BLaER1 treated with 17β-estradiol and CSF1 and Interleukin-3, amounts not matched to agents 10 nM and 100 nM (cell line): ENCODE measurements at regions not wholly inside any gene's neighbourhood (a gene's known extent, or its start where the extent isn't known, plus 50 kb on each side); places are given as distances from the start of the nearest gene placed in this dataset.

Experiments
- H3K27ac ChIP-seq, 11 experiments: shearing (Covaris generic); formaldehyde crosslinking; 2 replicates each; pipeline ENCODE4 v1.8.1; 2022
- H3K27me3 ChIP-seq, 11 experiments: shearing (Covaris generic); formaldehyde crosslinking; 2 replicates each; pipeline ENCODE4 v1.8.1; 2022
- H3K36me3 ChIP-seq, 11 experiments: shearing (Covaris generic); formaldehyde crosslinking; 2 replicates each; pipeline ENCODE4 v1.8.1; 2022
- H3K4me1 ChIP-seq, 10 experiments: shearing (Covaris generic); formaldehyde crosslinking; 2 replicates each; pipeline ENCODE4 v1.8.1; 2022
- H3K4me2 ChIP-seq, 11 experiments: shearing (Covaris generic); formaldehyde crosslinking; 2 replicates each; pipeline ENCODE4 v1.8.1; 2022
- H3K4me3 ChIP-seq, 10 experiments: shearing (Covaris generic); formaldehyde crosslinking; 2 replicates each; pipeline ENCODE4 v1.8.1; 2022
- H3K9ac ChIP-seq, 11 experiments: shearing (Covaris generic); formaldehyde crosslinking; 2 replicates each; pipeline ENCODE4 v1.8.1; 2022
- H3K9me3 ChIP-seq, 11 experiments: shearing (Covaris generic); formaldehyde crosslinking; replicated peaks in 1 of 11; 2 replicates each; pipeline ENCODE4 v1.8.1; 2022
- H4K20me1 ChIP-seq, 11 experiments: shearing (Covaris generic); formaldehyde crosslinking; 2 replicates each; pipeline ENCODE4 v1.8.1; 2022
- Cebpa-rat ChIP-seq, 11 experiments: shearing (Covaris generic); IDR thresholded peaks; 2 replicates each; pipeline ENCODE4 v1.8.1; 2022

- Histone ChIP-seq H3K36me3 (no peaks in the 10 kb centered on the region), H3K4me2 (no peak overlapping the region), H3K9ac (no peak overlapping the region), H3K4me3 (no peak overlapping the region), H3K27me3 (no peaks in the 10 kb centered on the region), H3K27ac (no peak overlapping the region), H4K20me1 (no peaks in the 10 kb centered on the region), H3K4me1 (no peaks in the 10 kb centered on the region), H3K9me3 (no peaks in the 10 kb centered on the region)
- no peak for TF ChIP-seq Cebpa-rat (IDR thresholded peaks at IDR 0.05)
Measured at GRCh38 chr19:31611046-31611877, 262.0 kb upstream of the TSHZ3 start.

- Histone ChIP-seq H3K4me2 (no peak overlapping the region), H3K9ac (no peak overlapping the region), H3K27me3 (no peaks in the 10 kb centered on the region), H3K9me3 (no peaks in the 10 kb centered on the region), H3K4me3 (no peak overlapping the region), H3K27ac (no peak overlapping the region), H3K36me3 (no peaks in the 10 kb centered on the region), H3K4me1 (no peaks in the 10 kb centered on the region), H4K20me1 (no peaks in the 10 kb centered on the region)
- no peak for TF ChIP-seq Cebpa-rat (IDR thresholded peaks at IDR 0.05)
Measured at GRCh38 chr19:31612873-31613272, 263.6 kb upstream of the TSHZ3 start.

- Histone ChIP-seq H3K27ac (no peak overlapping the region), H3K4me2 (no peak overlapping the region), H4K20me1 (no peaks in the 10 kb centered on the region), H3K9ac (no peak overlapping the region), H3K36me3 (no peaks in the 10 kb centered on the region), H3K4me3 (no peak overlapping the region), H3K4me1 (no peaks in the 10 kb centered on the region), H3K27me3 (no peaks in the 10 kb centered on the region), H3K9me3 (no peaks in the 10 kb centered on the region)
- TF ChIP-seq Cebpa-rat (IDR thresholded peaks at IDR 0.05) = no peak
Measured at GRCh38 chr19:31613683-31614219, 264.5 kb upstream of the TSHZ3 start.

- H3K4me2 ChIP-seq = no peak overlapping the region
- H3K9me3 ChIP-seq = no peaks in the 10 kb centered on the region
- TF ChIP-seq Cebpa-rat (IDR thresholded peaks at IDR 0.05) = no peak
- H3K27ac ChIP-seq = no peak overlapping the region
- no peak overlapping the region for H3K9ac ChIP-seq
- no peaks in the 10 kb centered on the region for H3K36me3 ChIP-seq
- no peak overlapping the region for H3K4me3 ChIP-seq
- no peaks in the 10 kb centered on the region for H3K4me1 ChIP-seq
- no peaks in the 10 kb centered on the region; a peak in 1 of 22 replicates for H4K20me1 ChIP-seq
- no peaks in the 10 kb centered on the region for H3K27me3 ChIP-seq
Measured at GRCh38 chr19:31616031-31616430, 266.8 kb upstream of the TSHZ3 start.

GRCh38 chr19:31617010-31617585 is 267.9 kb upstream of the TSHZ3 start:
- Histone ChIP-seq H3K36me3 (no peaks in the 10 kb centered on the region), H3K27me3 (no peaks in the 10 kb centered on the region), H3K9me3 (peaks cover 0 to 5% (median 0%) of the 10 kb centered on the region in 11 experiments; a peak in 1 of 22 replicates), H3K4me1 (no peaks in the 10 kb centered on the region), H3K4me2 (no peak overlapping the region), H3K9ac (no peak overlapping the region), H4K20me1 (no peaks in the 10 kb centered on the region; a peak in 1 of 22 replicates), H3K27ac (no peak overlapping the region), H3K4me3 (no peak overlapping the region)
- TF ChIP-seq Cebpa-rat (IDR thresholded peaks at IDR 0.05) = no peak

GRCh38 chr19:31625056-31625455 is 275.8 kb upstream of the TSHZ3 start:
- no peaks in the 10 kb centered on the region for H3K36me3 ChIP-seq
- no peaks in the 10 kb centered on the region for H3K4me1 ChIP-seq
- no peak for TF ChIP-seq Cebpa-rat (IDR thresholded peaks at IDR 0.05)
- peaks cover 0 to 5% (median 0%) of the 10 kb centered on the region in 11 experiments; a peak in 1 of 22 replicates for H3K9me3 ChIP-seq
- no peaks in the 10 kb centered on the region; a peak in 1 of 22 replicates for H4K20me1 ChIP-seq
- H3K9ac ChIP-seq = no peak overlapping the region
- no peak overlapping the region for H3K4me2 ChIP-seq
- H3K27me3 ChIP-seq = no peaks in the 10 kb centered on the region
- H3K4me3 ChIP-seq = no peak overlapping the region
- no peak overlapping the region for H3K27ac ChIP-seq

- no peak for TF ChIP-seq Cebpa-rat (IDR thresholded peaks at IDR 0.05)
- H4K20me1 ChIP-seq = no peaks in the 10 kb centered on the region
- no peak overlapping the region for H3K4me2 ChIP-seq
- H3K9ac ChIP-seq = no peak overlapping the region
- peaks cover 0 to 5% (median 0%) of the 10 kb centered on the region in 11 experiments; a peak in 1 of 22 replicates for H3K9me3 ChIP-seq
- H3K36me3 ChIP-seq = no peaks in the 10 kb centered on the region
- no peaks in the 10 kb centered on the region for H3K27me3 ChIP-seq
- H3K4me1 ChIP-seq = no peaks in the 10 kb centered on the region
- no peak overlapping the region for H3K27ac ChIP-seq
- no peak overlapping the region for H3K4me3 ChIP-seq
Measured at GRCh38 chr19:31625575-31625974, 276.3 kb upstream of the TSHZ3 start.

GRCh38 chr19:31626941-31627340 is 277.7 kb upstream of the TSHZ3 start:
- TF ChIP-seq Cebpa-rat (IDR thresholded peaks at IDR 0.05) = no peak
- no peak overlapping the region for H3K4me2 ChIP-seq

GRCh38 chr19:31627620-31628365 is 278.6 kb upstream of the TSHZ3 start:
- Histone ChIP-seq H3K4me2 (no peak overlapping the region), H3K9ac (no peak overlapping the region), H3K4me1 (no peaks in the 10 kb centered on the region), H3K9me3 (no peaks in the 10 kb centered on the region), H3K27ac (no peak overlapping the region), H3K27me3 (no peaks in the 10 kb centered on the region), H4K20me1 (no peaks in the 10 kb centered on the region), H3K36me3 (no peaks in the 10 kb centered on the region), H3K4me3 (no peak overlapping the region)
- TF ChIP-seq Cebpa-rat (IDR thresholded peaks at IDR 0.05) = no peak

More at GRCh38 chr19:31626941-31627340, 277.7 kb upstream of the TSHZ3 start:
- Histone ChIP-seq H3K4me3 (no peak overlapping the region), H3K9ac (no peak overlapping the region), H3K27me3 (no peaks in the 10 kb centered on the region), H4K20me1 (no peaks in the 10 kb centered on the region), H3K9me3 (no peaks in the 10 kb centered on the region), H3K36me3 (no peaks in the 10 kb centered on the region), H3K4me1 (no peaks in the 10 kb centered on the region), H3K27ac (no peak overlapping the region)
